SK-N-SH (cell line): ENCODE measurements at regions not wholly inside any gene's neighbourhood (a gene's known extent, or its start where the extent isn't known, plus 50 kb on each side); places are given as distances from the start of the nearest gene placed in this dataset.

Experiments
- CTCF ChIA-PET: fragments of 300-600, 350-600 bp; formaldehyde crosslinking; extraction: SDS; loops from one replicate; lab custom pipeline; 2021; lab: Yijun Ruan, JAX
- POLR2A ChIA-PET: fragments of 350-600 bp; sonication (Branson Sonifier 250); formaldehyde crosslinking; extraction: SDS; loops from one replicate; lab custom pipeline; 2020; ENCODE audit warnings: antibody characterized with exemption, inconsistent platforms; lab: Yijun Ruan, JAX
- DNase-seq: peaks from one replicate; pipeline ENCODE4 v3.0.0; 2012
- H2AFZ ChIP-seq: fragments of 200-600 bp; sonication (generic); 2 replicates; pipeline ENCODE4 v1.8.1; 2016; ENCODE audit warnings: antibody characterized with exemption, mild to moderate bottlenecking, low read depth
- H3F3A ChIP-seq: fragments of 200-600 bp; sonication (generic); replicated peaks from 2 replicates; pipeline ENCODE3; 2016; ENCODE audit warnings: antibody characterized with exemption, mild to moderate bottlenecking; ENCODE audit not compliant: insufficient read depth
- H3K27ac ChIP-seq, 2 experiments: fragments of 200-500 bp in 1 of 2; fragments of 200-600 bp in 1 of 2; sonication (Bioruptor generic) in 1 of 2; sonication (generic), shearing (Covaris generic) in 1 of 2; 2 replicates each; pipeline versions ENCODE4 v1.5.1 to v1.6.1; 2014 to 2016; ENCODE audit warnings: low read depth in 2 of 2, inconsistent platforms in 1 of 2, low read length in 1 of 2, mild to moderate bottlenecking in 1 of 2, mixed read lengths in 1 of 2
- H3K27me3 ChIP-seq: fragments of 200-600 bp; sonication (generic), shearing (Covaris generic); 2 replicates; pipeline ENCODE4 v1.6.1; 2016; ENCODE audit warnings: mixed run types; ENCODE audit not compliant: insufficient read depth
- H3K36me3 ChIP-seq, 2 experiments: fragments of 200-500 bp in 1 of 2; fragments of 200-600 bp in 1 of 2; sonication (Bioruptor generic) in 1 of 2; sonication (generic) in 1 of 2; replicated peaks in 1 of 2; 2 replicates each; pipeline versions ENCODE3 to v1.5.1; 2014 to 2016; ENCODE audit warnings: low read length in 1 of 2, mild to moderate bottlenecking in 1 of 2; ENCODE audit not compliant: insufficient read depth in 2 of 2, control insufficient read depth in 1 of 2
- H3K4me1 ChIP-seq, 2 experiments: fragments of 200-500 bp in 1 of 2; fragments of 200-600 bp in 1 of 2; sonication (Bioruptor generic) in 1 of 2; sonication (generic), shearing (Covaris generic) in 1 of 2; 2 replicates each; pipeline versions ENCODE4 v1.5.1 to v1.6.1; 2014 to 2016; ENCODE audit warnings: low read depth in 1 of 2, low read length in 1 of 2, mixed run types in 1 of 2; ENCODE audit not compliant: insufficient read depth in 2 of 2, control insufficient read depth in 1 of 2
- H3K4me2 ChIP-seq: fragments of 200-600 bp; sonication (generic), shearing (Covaris generic); 2 replicates; pipeline ENCODE4 v1.6.1; 2017; ENCODE audit warnings: mixed run types
- H3K4me3 ChIP-seq, 2 experiments: fragments of 200-500 bp in 1 of 2; fragments of 200-600 bp in 1 of 2; sonication (Bioruptor generic) in 1 of 2; sonication (generic), shearing (Covaris generic) in 1 of 2; 2 replicates each; pipeline versions ENCODE4 v1.5.1 to v1.8.1; 2014 to 2016; ENCODE audit warnings: low read depth in 2 of 2, inconsistent platforms in 1 of 2, low read length in 1 of 2, mild to moderate bottlenecking in 1 of 2, mixed read lengths in 1 of 2, moderate library complexity in 1 of 2
- H3K79me2 ChIP-seq: fragments of 200-600 bp; sonication (generic); 2 replicates; pipeline ENCODE4 v1.8.1; 2017; ENCODE audit warnings: mild to moderate bottlenecking; ENCODE audit not compliant: insufficient read depth
- H3K9ac ChIP-seq: fragments of 200-600 bp; sonication (generic); 2 replicates; pipeline ENCODE4 v1.6.1; 2017; ENCODE audit warnings: mixed run types
- H3K9me2 ChIP-seq: fragments of 200-600 bp; sonication (generic); 2 replicates; pipeline ENCODE4 v1.6.1; 2017; ENCODE audit warnings: mixed run types
- H3K9me3 ChIP-seq: fragments of 200-600 bp; sonication (generic); 2 replicates; pipeline ENCODE4 v1.6.1; 2017; ENCODE audit warnings: mixed run types, mild to moderate bottlenecking, moderate library complexity
- H4K20me1 ChIP-seq: fragments of 200-600 bp; sonication (generic); 2 replicates; pipeline ENCODE4 v1.6.1; 2017; ENCODE audit warnings: mild to moderate bottlenecking, mixed run types; ENCODE audit not compliant: insufficient read depth
- CHD2 ChIP-seq: fragments of 150-350 bp; IDR thresholded peaks from 2 replicates; pipeline ENCODE4 v1.6.1; 2018; ENCODE audit warnings: low read length; ENCODE audit not compliant: partially characterized antibody
- ELF1 ChIP-seq: IDR thresholded peaks from 2 replicates; pipeline ENCODE4 v1.4.0; 2012
- EZH2phosphoT487 ChIP-seq: fragments of 200-600 bp; sonication (generic); IDR thresholded peaks from 2 replicates; pipeline ENCODE4 v1.6.1; 2017; ENCODE audit warnings: low read depth, mixed run types, mild to moderate bottlenecking, antibody characterized with exemption, moderate library complexity, borderline replicate concordance
- FOSL2 ChIP-seq: IDR thresholded peaks from 2 replicates; pipeline ENCODE4 v1.4.0; 2012; ENCODE audit warnings: low read depth, mild to moderate bottlenecking, moderate library complexity, borderline replicate concordance
- FOXJ3 ChIP-seq: sonication (generic); formaldehyde crosslinking; IDR thresholded peaks from 2 replicates; pipeline ENCODE4 v1.5.1; 2020; ENCODE audit warnings: mild to moderate bottlenecking, missing genetic modification reagents
- GATA2 ChIP-seq: sonication (generic); formaldehyde crosslinking; IDR thresholded peaks from 2 replicates; pipeline ENCODE4 v1.5.0; 2020; ENCODE audit warnings: mild to moderate bottlenecking, missing genetic modification reagents
- JUND ChIP-seq: IDR thresholded peaks from 2 replicates; pipeline ENCODE4 v1.4.0; 2012
- MAX ChIP-seq: IDR thresholded peaks from 2 replicates; pipeline ENCODE4 v1.4.0; 2012; ENCODE audit warnings: low read depth
- MEF2A ChIP-seq: IDR thresholded peaks from 2 replicates; pipeline ENCODE4 v1.4.0; 2012; ENCODE audit warnings: low read depth, borderline replicate concordance
- MXI1 ChIP-seq: IDR thresholded peaks from 2 replicates; pipeline ENCODE4 v1.6.1; 2012; ENCODE audit warnings: mild to moderate bottlenecking, low read depth, low read length, improper control_type of control experiment
- NFIC ChIP-seq: IDR thresholded peaks from 2 replicates; pipeline ENCODE4 v1.4.0; 2012; ENCODE audit warnings: borderline replicate concordance
- NRF1 ChIP-seq: IDR thresholded peaks from 2 replicates; pipeline ENCODE4 v1.6.1; 2012; ENCODE audit warnings: low read depth, mild to moderate bottlenecking, low read length
- RAD21 ChIP-seq: IDR thresholded peaks from 2 replicates; pipeline ENCODE4 v1.6.1; 2012; ENCODE audit warnings: mild to moderate bottlenecking, low read length
- RCOR1 ChIP-seq: fragments of 150-350 bp; IDR thresholded peaks from 2 replicates; pipeline ENCODE4 v1.6.1; 2017; ENCODE audit warnings: antibody characterized with exemption, low read length
- RFX5 ChIP-seq: IDR thresholded peaks from 2 replicates; pipeline ENCODE4 v1.6.1; 2012; ENCODE audit warnings: mild to moderate bottlenecking, improper control_type of control experiment, low read length
- SIN3A ChIP-seq: IDR thresholded peaks from 2 replicates; pipeline ENCODE4 v1.6.1; 2012; ENCODE audit warnings: low read depth, mild to moderate bottlenecking, low read length, moderate library complexity, borderline replicate concordance
- SMC3 ChIP-seq: IDR thresholded peaks from 2 replicates; pipeline ENCODE4 v1.6.1; 2012; ENCODE audit warnings: low read depth, low read length, improper control_type of control experiment
- TAF1 ChIP-seq: IDR thresholded peaks from 2 replicates; pipeline ENCODE4 v1.6.1; 2012; ENCODE audit warnings: low read depth, mild to moderate bottlenecking, low read length, moderate library complexity, borderline replicate concordance
- TCF12 ChIP-seq: IDR thresholded peaks from 2 replicates; pipeline ENCODE4 v1.4.0; 2012
- TEAD4 ChIP-seq: IDR thresholded peaks from 2 replicates; pipeline ENCODE4 v1.4.0; 2012; ENCODE audit warnings: mild to moderate bottlenecking, borderline replicate concordance; ENCODE audit not compliant: insufficient read depth
- USF1 ChIP-seq: IDR thresholded peaks from 2 replicates; pipeline ENCODE4 v1.4.0; 2012; ENCODE audit warnings: low read depth, borderline replicate concordance
- YY1 ChIP-seq: IDR thresholded peaks from 2 replicates; pipeline ENCODE4 v1.4.0; 2012; ENCODE audit warnings: low read depth, mild to moderate bottlenecking
- WGBS: methylation state at CpG from one replicate; pipeline ENCODE4 v1.1.6; 2017; ENCODE audit warnings: low lambda C conversion rate; 5-methylcytosine and 5-hydroxymethylcytosine counted together
- TF ChIP-seq, protein P1 (sequence below): fragments of 150-350 bp; IDR thresholded peaks from 2 replicates; pipeline ENCODE4 v1.6.1; 2016; ENCODE audit warnings: mild to moderate bottlenecking, low read depth, low read length
- TF ChIP-seq, protein P2 (sequence below): IDR thresholded peaks from 2 replicates; pipeline ENCODE4; 2012

DNA sequence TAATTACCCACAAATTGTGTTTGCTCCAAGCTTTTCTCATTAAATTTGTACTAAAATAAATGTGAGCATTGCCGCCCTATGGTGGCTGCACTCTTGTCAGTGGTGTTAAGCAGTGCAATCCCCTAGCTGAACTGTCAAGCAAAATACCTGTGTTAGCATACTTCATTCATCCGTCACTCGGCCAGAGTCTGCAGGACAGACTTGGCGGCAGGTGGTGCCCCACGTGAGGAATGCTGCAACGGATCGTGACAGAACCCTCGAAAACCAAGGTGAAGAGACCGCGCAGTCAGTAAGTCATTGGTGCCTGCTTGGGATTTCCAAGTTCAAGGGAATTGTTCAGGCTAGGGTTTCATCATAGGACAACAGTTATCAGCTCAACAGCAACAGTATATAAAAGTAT, 1592.1 kb upstream of the TENM4 start:
- WGBS, result 64% methylated on average over 10 of the region's 10 CpGs
- Histone ChIP-seq H3K9ac (no peak overlapping the region), H3K27ac (no peak overlapping the region), H3F3A (no peaks in the 10 kb centered on the region), H3K27me3 (no peaks in the 10 kb centered on the region), H2AFZ (no peak overlapping the region), H3K36me3 (no peaks in the 10 kb centered on the region), H3K4me3 (no peak overlapping the region), H3K9me3 (no peaks in the 10 kb centered on the region), H3K4me2 (no peak overlapping the region), H4K20me1 (no peaks in the 10 kb centered on the region), H3K4me1 (no peaks in the 10 kb centered on the region), H3K9me2 (no peaks in the 10 kb centered on the region), H3K79me2 (no peaks in the 10 kb centered on the region)
- DNase-seq, result no peak
- ChIA-PET CTCF (no interaction called here), POLR2A (no interaction called here)
- no peak for TF ChIP-seq GATA2 (CRISPR knock-in tag)
- TF ChIP-seq NRF1, result no peak
- TF ChIP-seq RCOR1, result no peak
- TF ChIP-seq TCF12, result no peak
- TF ChIP-seq, protein P1, sequence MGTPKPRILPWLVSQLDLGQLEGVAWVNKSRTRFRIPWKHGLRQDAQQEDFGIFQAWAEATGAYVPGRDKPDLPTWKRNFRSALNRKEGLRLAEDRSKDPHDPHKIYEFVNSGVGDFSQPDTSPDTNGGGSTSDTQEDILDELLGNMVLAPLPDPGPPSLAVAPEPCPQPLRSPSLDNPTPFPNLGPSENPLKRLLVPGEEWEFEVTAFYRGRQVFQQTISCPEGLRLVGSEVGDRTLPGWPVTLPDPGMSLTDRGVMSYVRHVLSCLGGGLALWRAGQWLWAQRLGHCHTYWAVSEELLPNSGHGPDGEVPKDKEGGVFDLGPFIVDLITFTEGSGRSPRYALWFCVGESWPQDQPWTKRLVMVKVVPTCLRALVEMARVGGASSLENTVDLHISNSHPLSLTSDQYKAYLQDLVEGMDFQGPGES, result no peak
- no peak for TF ChIP-seq TEAD4
- no peak for TF ChIP-seq SMC3
- TF ChIP-seq, protein P2, sequence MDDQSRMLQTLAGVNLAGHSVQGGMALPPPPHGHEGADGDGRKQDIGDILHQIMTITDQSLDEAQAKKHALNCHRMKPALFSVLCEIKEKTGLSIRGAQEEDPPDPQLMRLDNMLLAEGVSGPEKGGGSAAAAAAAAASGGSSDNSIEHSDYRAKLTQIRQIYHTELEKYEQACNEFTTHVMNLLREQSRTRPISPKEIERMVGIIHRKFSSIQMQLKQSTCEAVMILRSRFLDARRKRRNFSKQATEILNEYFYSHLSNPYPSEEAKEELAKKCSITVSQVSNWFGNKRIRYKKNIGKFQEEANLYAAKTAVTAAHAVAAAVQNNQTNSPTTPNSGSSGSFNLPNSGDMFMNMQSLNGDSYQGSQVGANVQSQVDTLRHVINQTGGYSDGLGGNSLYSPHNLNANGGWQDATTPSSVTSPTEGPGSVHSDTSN, result no peak
- no peak for TF ChIP-seq EZH2phosphoT487
- TF ChIP-seq CHD2, result no peak
- no peak for TF ChIP-seq RAD21
- TF ChIP-seq YY1, result no peak
- no peak for TF ChIP-seq USF1
- TF ChIP-seq MEF2A, result no peak
- TF ChIP-seq JUND, result no peak
- TF ChIP-seq TAF1, result no peak
- no peak for TF ChIP-seq ELF1
- no peak for TF ChIP-seq RFX5
- TF ChIP-seq MAX, result no peak

GRCh38 chr11:81030186-81030585, 1589.4 kb upstream of the TENM4 start:
- no peak for DNase-seq
- Histone ChIP-seq H3K9me2 (no peaks in the 10 kb centered on the region), H2AFZ (no peak overlapping the region), H4K20me1 (no peaks in the 10 kb centered on the region), H3K4me3 (no peak overlapping the region), H3K4me2 (no peak overlapping the region), H3K27me3 (no peaks in the 10 kb centered on the region), H3K9ac (no peak overlapping the region), H3K4me1 (no peaks in the 10 kb centered on the region; a peak in 1 of 4 replicates), H3K27ac (no peak overlapping the region), H3K9me3 (no peaks in the 10 kb centered on the region), H3K36me3 (no peaks in the 10 kb centered on the region), H3F3A (no peaks in the 10 kb centered on the region), H3K79me2 (no peaks in the 10 kb centered on the region)
- CTCF ChIA-PET, result interaction anchor here (1.3 kb wide), 1 partner anchor 21 kb away, joined by 3 read pairs; no protein-coding TSS in a partner anchor
- POLR2A ChIA-PET, result no interaction called here
- 17% methylated on average over 1 of the region's 1 CpG for WGBS
- TF ChIP-seq MXI1 (no peak), USF1 (no peak), MAX (no peak), FOSL2 (no peak), SIN3A (no peak), TAF1 (no peak), RCOR1 (no peak), FOXJ3 (no peak), JUND (no peak), NFIC (no peak)
- TF ChIP-seq, protein P2, result no peak
